OCI-LY3 (cell line): ENCODE measurements at regions not wholly inside any gene's neighbourhood (a gene's known extent, or its start where the extent isn't known, plus 50 kb on each side); places are given as distances from the start of the nearest gene placed in this dataset.

ENCODE experiments used
- H2AFZ ChIP-seq: fragments of 200-600, 300-600 bp; shearing (Covaris generic); 2 replicates; pipeline ENCODE4 v1.6.0; 2014; ENCODE audit warnings: antibody characterized with exemption, low read depth, low read length
- H3K27ac ChIP-seq: fragments of 200-600, 300-600 bp; sonication (generic); 2 replicates; pipeline ENCODE4 v1.5.1; 2014; ENCODE audit warnings: mild to moderate bottlenecking, low read length, moderate library complexity, mixed read lengths
- H3K27me3 ChIP-seq: fragments of 200-600, 300-600 bp; sonication (generic); 2 replicates; pipeline ENCODE4 v1.6.1; 2014; ENCODE audit warnings: low read depth, low read length, mixed read lengths
- H3K36me3 ChIP-seq: fragments of 200-600, 300-600 bp; sonication (generic); replicated peaks from 2 replicates; pipeline ENCODE3; 2014; ENCODE audit warnings: low read depth, low read length, mixed read lengths
- H3K4me1 ChIP-seq: fragments of 300-600, 200-600 bp; sonication (generic); 2 replicates; pipeline ENCODE4 v1.6.1; 2014; ENCODE audit warnings: low read length, mixed read lengths
- H3K4me2 ChIP-seq: fragments of 200-600, 300-600 bp; sonication (generic); 2 replicates; pipeline ENCODE4 v1.6.1; 2014; ENCODE audit warnings: low read length, mixed read lengths
- H3K4me3 ChIP-seq: fragments of 300-600, 200-600 bp; sonication (generic); 2 replicates; pipeline ENCODE4 v1.5.1; 2014; ENCODE audit warnings: antibody characterized with exemption, mild to moderate bottlenecking, low read length, moderate library complexity
- H3K79me2 ChIP-seq: fragments of 300-600, 200-600 bp; shearing (Covaris generic); 2 replicates; pipeline ENCODE4 v1.6.1; 2014; ENCODE audit warnings: mild to moderate bottlenecking, low read length, mixed read lengths
- H3K9ac ChIP-seq: fragments of 300-600, 200-600 bp; shearing (Covaris generic); 2 replicates; pipeline ENCODE4 v1.6.0; 2014; ENCODE audit warnings: mild to moderate bottlenecking, low read length, moderate library complexity
- H3K9me3 ChIP-seq: fragments of 200-600, 300-600 bp; shearing (Covaris generic); 2 replicates; pipeline ENCODE4 v1.6.1; 2014; ENCODE audit warnings: low read length, mixed read lengths; ENCODE audit not compliant: insufficient read depth
- H4K20me1 ChIP-seq: fragments of 200-600, 300-600 bp; sonication (generic); 2 replicates; pipeline ENCODE4 v1.6.1; 2016; ENCODE audit warnings: low read length, mixed read lengths; ENCODE audit not compliant: insufficient read depth
- CTCF ChIP-seq: fragments of 200-600, 300-600 bp; sonication (generic); IDR thresholded peaks from 2 replicates; pipeline ENCODE4 v1.5.1; 2014; ENCODE audit warnings: antibody characterized with exemption, low read length, low read depth
- EZH2phosphoT487 ChIP-seq: fragments of 200-600 bp; shearing (Covaris generic); IDR thresholded peaks from 2 replicates; pipeline ENCODE4 v1.6.1; 2018; ENCODE audit warnings: antibody characterized with exemption, mixed run types, low read depth

- no peak overlapping the region for H3K4me3 ChIP-seq
- no peaks in the 10 kb centered on the region for H4K20me1 ChIP-seq
- peaks cover 24% of the 10 kb centered on the region for H3K36me3 ChIP-seq
- H3K9me3 ChIP-seq, result peaks cover 21% of the 10 kb centered on the region; the same call in 1 of the 2 replicates
- H3K27me3 ChIP-seq, result peaks cover 59% of the 10 kb centered on the region
- TF ChIP-seq CTCF, result no peak
- no peak for TF ChIP-seq EZH2phosphoT487
- H3K4me2 ChIP-seq, result peak overlapping the region; percentile 59
- H3K4me1 ChIP-seq, result peaks cover 71% of the 10 kb centered on the region
- no peak overlapping the region for H2AFZ ChIP-seq
- no peaks in the 10 kb centered on the region for H3K79me2 ChIP-seq
- no peak overlapping the region for H3K27ac ChIP-seq
- H3K9ac ChIP-seq, result no peak overlapping the region
Observed at GRCh38 chr18:57087644-57088376, 59.1 kb upstream of the BOD1L2 start.

- H3K9ac ChIP-seq, result no peak overlapping the region
- no peak overlapping the region for H3K27ac ChIP-seq
- peaks cover 19% of the 10 kb centered on the region; the same call in 1 of the 2 replicates for H3K9me3 ChIP-seq
- no peaks in the 10 kb centered on the region for H3K79me2 ChIP-seq
- H3K4me1 ChIP-seq, result peaks cover 60% of the 10 kb centered on the region
- H2AFZ ChIP-seq, result no peak overlapping the region
- no peaks in the 10 kb centered on the region for H4K20me1 ChIP-seq
- peak overlapping the region; percentile 59 for H3K4me2 ChIP-seq
- peaks cover 21% of the 10 kb centered on the region for H3K36me3 ChIP-seq
- peaks cover 69% of the 10 kb centered on the region for H3K27me3 ChIP-seq
- peak overlapping the region; percentile 17; the same call in 1 of the 2 replicates for H3K4me3 ChIP-seq
- TF ChIP-seq CTCF (peak; percentile 49), EZH2phosphoT487 (no peak)
Observed at GRCh38 chr18:57088883-57089282, 58.0 kb upstream of the BOD1L2 start.

- Histone ChIP-seq H3K4me3 (no peak overlapping the region), H3K27me3 (peaks cover 72% of the 10 kb centered on the region), H2AFZ (no peak overlapping the region), H3K27ac (no peak overlapping the region), H4K20me1 (no peaks in the 10 kb centered on the region), H3K79me2 (no peaks in the 10 kb centered on the region), H3K4me1 (peaks cover 52% of the 10 kb centered on the region), H3K4me2 (peak overlapping the region; percentile 6; the same call in 1 of the 2 replicates), H3K9me3 (peaks cover 19% of the 10 kb centered on the region; the same call in 1 of the 2 replicates), H3K36me3 (peaks cover 21% of the 10 kb centered on the region), H3K9ac (no peak overlapping the region)
- TF ChIP-seq CTCF (no peak), EZH2phosphoT487 (no peak)
Observed at GRCh38 chr18:57089702-57090101, 57.2 kb upstream of the BOD1L2 start.

GRCh38 chr18:57091231-57091630, 55.7 kb upstream of the BOD1L2 start:
- H3K4me2 ChIP-seq, result no peak overlapping the region
- H3K36me3 ChIP-seq, result peaks cover 19% of the 10 kb centered on the region
- TF ChIP-seq EZH2phosphoT487 (no peak), CTCF (no peak)
- no peak overlapping the region for H2AFZ ChIP-seq
- no peak overlapping the region for H3K9ac ChIP-seq
- H4K20me1 ChIP-seq, result no peaks in the 10 kb centered on the region
- no peaks in the 10 kb centered on the region for H3K79me2 ChIP-seq
- H3K27me3 ChIP-seq, result peaks cover 81% of the 10 kb centered on the region
- no peak overlapping the region for H3K27ac ChIP-seq
- no peak overlapping the region for H3K4me3 ChIP-seq
- peaks cover 18% of the 10 kb centered on the region; the same call in 1 of the 2 replicates for H3K9me3 ChIP-seq
- peaks cover 38% of the 10 kb centered on the region for H3K4me1 ChIP-seq
